Spleen (tissue), 11 donors: ENCODE measurements at regions not wholly inside any gene's neighbourhood (a gene's known extent, or its start where the extent isn't known, plus 50 kb on each side); places are given as distances from the start of the nearest gene placed in this dataset.

Source experiments
- DNase-seq: peaks from one replicate; pipeline ENCODE4 v3.0.0-alpha.2; 2020
- H3K27ac ChIP-seq, 8 donors: fragments of 200-600 bp; sonication (generic) in 7 of 8; 1 replicate in 4 of 8; 2 replicates in 4 of 8; pipeline versions ENCODE4 v1.5.0 to v1.8.0; 2016 to 2021; ENCODE audit warnings: inconsistent platforms in 4 of 8, mild to moderate bottlenecking in 4 of 8, moderate library complexity in 1 of 8
- H3K27me3 ChIP-seq, 7 donors: fragments of 200-600 bp; sonication (generic) in 6 of 7; replicated peaks in 1 of 7; 1 replicate in 4 of 7; 2 replicates in 3 of 7; pipeline versions ENCODE4 v1.5.0 to v1.8.0; 2016 to 2021; ENCODE audit warnings: inconsistent platforms in 3 of 7, mild to moderate bottlenecking in 1 of 7
- H3K36me3 ChIP-seq, 6 donors: fragments of 200-600 bp; sonication (generic) in 5 of 6; 1 replicate in 4 of 6; 2 replicates in 2 of 6; pipeline versions ENCODE4 v1.5.0 to v1.8.0; 2016 to 2021; ENCODE audit warnings: inconsistent platforms in 2 of 6
- H3K4me1 ChIP-seq, 6 donors: fragments of 200-600 bp; sonication (generic) in 5 of 6; 1 replicate in 3 of 6; 2 replicates in 3 of 6; pipeline versions ENCODE4 v1.5.0 to v1.8.0; 2016 to 2021; ENCODE audit warnings: inconsistent platforms in 3 of 6
- H3K4me3 ChIP-seq, 8 donors: fragments of 200-600 bp; sonication (generic) in 7 of 8; 1 replicate in 4 of 8; 2 replicates in 4 of 8; pipeline versions ENCODE4 v1.5.0 to v1.8.0; 2016 to 2021; ENCODE audit warnings: inconsistent platforms in 4 of 8, mild to moderate bottlenecking in 4 of 8, moderate library complexity in 2 of 8
- H3K9me3 ChIP-seq, 8 donors: fragments of 200-600 bp; sonication (generic) in 7 of 8; 1 replicate in 4 of 8; 2 replicates in 4 of 8; pipeline versions ENCODE4 v1.5.0 to v1.8.0; 2016 to 2021; ENCODE audit warnings: inconsistent platforms in 4 of 8
- POLR2A ChIP-seq, 3 donors: fragments of 450-650 bp; IDR thresholded peaks; one replicate each; pipeline ENCODE4 v1.5.1; 2017; ENCODE audit warnings: antibody characterized with exemption in 3 of 3, mild to moderate bottlenecking in 1 of 3
- POLR2AphosphoS5 ChIP-seq, 3 donors: sonication (generic); formaldehyde crosslinking; IDR thresholded peaks; one replicate each; pipeline ENCODE4 v1.5.1; 2017; ENCODE audit warnings: antibody characterized with exemption in 3 of 3
- WGBS, 5 donors: extraction: QIAGEN DNeasy Blood & Tissue Kit in 3 of 5; methylation state at CpG; one replicate each; pipeline versions ENCODE4 v1.1.5 to v1.1.7; 2013 to 2018; 5-methylcytosine and 5-hydroxymethylcytosine counted together
- intact Hi-C: fragments of 100-400 bp; cut with DNase I; formaldehyde crosslinking; loops from one replicate; pipeline ENCODE4 v1.15.0; 2023; ENCODE audit warnings: low total_unique reads
- TF ChIP-seq, protein P1 (sequence below), 11 experiments: fragments of 200-600 bp in 7 of 11; fragments of 450-650 bp in 4 of 11; sonication (generic) in 4 of 11; IDR thresholded peaks in 8 of 11; conservative IDR thresholded peaks in 3 of 11; 1 replicate in 7 of 11; 2 replicates in 4 of 11; pipeline versions ENCODE4 v1.4.0 to v1.8.0; 2016 to 2021; ENCODE audit warnings: antibody characterized with exemption in 11 of 11, inconsistent platforms in 4 of 11, mild to moderate bottlenecking in 1 of 11
- donor health status: healthy with polysubstance abuse.
- donor health status: DM: no; HTN: no; CAD: no; lungs with moderate emphysema.
- donor health status: DM: no; HTN: no; CAD: no.
- donor health status: Bipolar disorder and iron deficiency.
- donor health status: healthy.
- donor health status: DM: no; HTN: no; CAD: no.
- donor health status: DM: yes; HTN: yes; CAD: no.

DNA sequence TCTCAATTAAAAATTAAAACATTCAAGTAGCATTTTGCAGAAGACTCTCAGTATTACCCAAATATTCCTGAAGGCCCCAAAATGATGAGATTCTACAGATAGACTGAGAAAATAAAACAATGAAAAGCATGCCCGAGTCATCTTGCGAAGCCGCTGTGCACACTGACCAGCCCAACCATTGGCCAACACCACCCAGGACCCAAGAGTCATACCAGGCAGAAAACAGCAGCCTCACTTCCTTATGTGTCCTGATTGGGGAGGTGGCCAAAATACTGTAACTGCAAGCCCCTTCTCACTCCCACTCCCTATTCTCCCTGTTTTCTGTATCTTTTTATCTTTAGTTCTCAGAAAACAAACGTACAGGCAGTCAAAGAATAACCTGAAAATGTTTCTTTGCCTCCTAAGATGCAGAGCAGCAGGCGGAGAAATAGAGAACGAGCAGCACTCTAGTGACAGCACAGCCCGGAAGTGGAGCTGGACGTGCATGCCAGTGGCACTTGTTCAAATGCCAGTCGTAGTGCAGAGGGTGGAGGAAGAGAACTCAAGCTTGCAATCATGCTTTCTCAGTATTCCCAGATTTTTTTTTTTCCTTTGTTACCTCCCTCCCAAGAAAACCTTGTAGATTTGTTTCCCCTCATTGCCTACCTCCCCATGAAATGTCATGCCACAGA lies 182.3 kb upstream of the SOX9 start:
- Histone ChIP-seq H3K27me3 (no peaks in the 10 kb centered on the region), H3K27ac (no peak overlapping the region), H3K9me3 (no peaks in the 10 kb centered on the region), H3K4me3 (no peak overlapping the region), H3K4me1 (no peaks in the 10 kb centered on the region), H3K36me3 (no peaks in the 10 kb centered on the region)
- DNase-seq = no peak
- WGBS, 5 donors = 66 to 76% (median 67%) methylated on average over 9 of the region's 9 CpGs
- intact Hi-C loops = no loop called here
- TF ChIP-seq POLR2A (IDR thresholded peaks at IDR 0.05) = no peak
- TF ChIP-seq, protein P1, sequence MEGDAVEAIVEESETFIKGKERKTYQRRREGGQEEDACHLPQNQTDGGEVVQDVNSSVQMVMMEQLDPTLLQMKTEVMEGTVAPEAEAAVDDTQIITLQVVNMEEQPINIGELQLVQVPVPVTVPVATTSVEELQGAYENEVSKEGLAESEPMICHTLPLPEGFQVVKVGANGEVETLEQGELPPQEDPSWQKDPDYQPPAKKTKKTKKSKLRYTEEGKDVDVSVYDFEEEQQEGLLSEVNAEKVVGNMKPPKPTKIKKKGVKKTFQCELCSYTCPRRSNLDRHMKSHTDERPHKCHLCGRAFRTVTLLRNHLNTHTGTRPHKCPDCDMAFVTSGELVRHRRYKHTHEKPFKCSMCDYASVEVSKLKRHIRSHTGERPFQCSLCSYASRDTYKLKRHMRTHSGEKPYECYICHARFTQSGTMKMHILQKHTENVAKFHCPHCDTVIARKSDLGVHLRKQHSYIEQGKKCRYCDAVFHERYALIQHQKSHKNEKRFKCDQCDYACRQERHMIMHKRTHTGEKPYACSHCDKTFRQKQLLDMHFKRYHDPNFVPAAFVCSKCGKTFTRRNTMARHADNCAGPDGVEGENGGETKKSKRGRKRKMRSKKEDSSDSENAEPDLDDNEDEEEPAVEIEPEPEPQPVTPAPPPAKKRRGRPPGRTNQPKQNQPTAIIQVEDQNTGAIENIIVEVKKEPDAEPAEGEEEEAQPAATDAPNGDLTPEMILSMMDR (IDR thresholded peaks at IDR 0.05 in 8 of 11, conservative IDR thresholded peaks at IDR 0.05 in 3 of 11) = no peak
- TF ChIP-seq POLR2AphosphoS5 (IDR thresholded peaks at IDR 0.05) = no peak

DNA sequence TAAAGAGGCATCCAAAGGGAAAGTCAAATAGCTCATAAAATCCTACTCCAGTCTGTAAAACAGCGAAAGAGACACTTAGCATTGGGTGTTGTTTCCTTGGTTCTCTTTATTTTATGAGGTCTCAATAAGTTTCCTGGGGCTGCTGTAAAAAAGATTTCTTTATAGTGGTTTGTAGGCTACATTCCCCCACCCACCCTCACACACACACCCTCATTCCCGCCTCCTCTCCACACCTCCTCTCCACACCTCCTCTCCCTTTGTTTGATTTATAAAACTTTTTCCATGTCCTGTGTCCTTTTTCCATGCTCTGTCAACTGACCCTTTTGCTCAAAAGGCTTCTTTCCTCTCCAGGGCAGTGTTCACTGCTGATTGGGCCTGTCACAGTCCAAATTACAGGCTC lies 178.9 kb upstream of the SOX9 start:
- Histone ChIP-seq H3K9me3 (peaks cover 0 to 23% (median 7%) of the 10 kb centered on the region in 8 donors), H3K4me1 (no peaks in the 10 kb centered on the region), H3K36me3 (no peaks in the 10 kb centered on the region), H3K4me3 (no peak overlapping the region), H3K27ac (no peak overlapping the region), H3K27me3 (no peaks in the 10 kb centered on the region)
- intact Hi-C loops = no loop called here
- TF ChIP-seq, protein P1 (IDR thresholded peaks at IDR 0.05 in 8 of 11, conservative IDR thresholded peaks at IDR 0.05 in 3 of 11) = no peak
- TF ChIP-seq POLR2A (IDR thresholded peaks at IDR 0.05) (no peak), POLR2AphosphoS5 (IDR thresholded peaks at IDR 0.05) (no peak)
- DNase-seq = no peak
- 85 to 92% (median 87%) methylated on average over 2 of the region's 2 CpGs for WGBS, 5 donors

DNA sequence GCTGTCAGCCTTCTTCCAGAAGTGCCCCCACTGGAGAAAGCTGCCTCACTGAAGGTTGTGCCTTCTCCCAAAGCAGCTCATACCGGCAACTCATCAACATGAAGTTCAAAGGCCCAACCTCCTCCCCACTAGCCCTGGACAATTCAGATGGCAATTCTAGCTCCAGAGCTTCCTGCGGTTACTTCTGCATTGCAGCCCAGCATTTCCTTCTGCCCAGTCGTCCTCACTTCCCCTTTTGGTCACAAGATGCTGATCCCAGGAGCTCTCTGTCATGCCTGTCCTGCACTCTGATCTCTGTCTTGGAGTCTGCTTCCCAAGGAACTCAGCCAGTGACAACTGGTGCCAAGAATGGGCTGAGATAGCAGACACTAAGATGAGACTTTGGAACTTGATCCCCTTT lies 178.2 kb upstream of the SOX9 start:
- Histone ChIP-seq H3K4me1 (no peaks in the 10 kb centered on the region), H3K4me3 (no peak overlapping the region), H3K9me3 (peaks cover 0 to 23% (median 7%) of the 10 kb centered on the region in 8 donors), H3K27ac (no peak overlapping the region), H3K27me3 (no peaks in the 10 kb centered on the region), H3K36me3 (no peaks in the 10 kb centered on the region)
- DNase-seq = no peak
- TF ChIP-seq POLR2AphosphoS5 (IDR thresholded peaks at IDR 0.05) (no peak), POLR2A (IDR thresholded peaks at IDR 0.05) (no peak)
- TF ChIP-seq, protein P1 (IDR thresholded peaks at IDR 0.05 in 8 of 11, conservative IDR thresholded peaks at IDR 0.05 in 3 of 11) = no peak
- intact Hi-C loops = no loop called here
- 8 to 46% (median 14%) methylated on average over 3 of the region's 3 CpGs for WGBS, 5 donors

DNA sequence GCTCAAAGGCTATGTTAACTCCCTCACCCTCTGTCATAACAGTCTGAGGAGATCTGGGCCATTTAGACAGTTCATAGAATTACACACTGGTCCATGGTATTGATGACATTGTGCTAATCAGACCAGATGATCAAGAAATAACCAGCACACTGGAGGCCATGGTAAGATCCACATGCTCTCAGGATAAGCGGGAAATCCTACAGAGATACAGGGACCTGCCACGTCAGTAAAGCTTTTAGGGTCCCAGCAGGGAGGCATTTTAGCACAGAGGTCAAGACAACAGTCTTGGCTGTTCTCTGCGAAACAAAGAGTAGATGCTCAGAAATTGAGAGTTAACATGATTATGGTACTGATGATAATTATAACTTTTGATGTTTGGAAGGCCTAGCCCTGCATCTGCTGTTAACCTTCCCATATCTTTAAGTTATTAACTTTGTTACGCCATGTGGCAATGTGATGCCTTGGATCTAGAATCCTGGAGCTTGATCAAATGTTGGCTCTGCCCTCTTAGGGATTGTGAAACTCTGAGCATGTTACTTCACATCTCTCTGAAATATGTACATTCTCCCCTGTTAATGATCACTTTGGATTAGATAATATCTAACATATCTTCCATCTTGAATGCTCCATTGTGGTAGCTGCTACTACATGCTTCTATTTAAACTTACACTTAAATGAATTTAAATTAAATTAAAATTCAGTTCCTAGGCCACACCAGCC lies 172.0 kb upstream of the SOX9 start:
- Histone ChIP-seq H3K27ac (no peak overlapping the region), H3K36me3 (no peaks in the 10 kb centered on the region), H3K27me3 (no peaks in the 10 kb centered on the region), H3K4me3 (no peak overlapping the region), H3K9me3 (peaks cover 0 to 22% (median 7%) of the 10 kb centered on the region in 8 donors), H3K4me1 (no peaks in the 10 kb centered on the region)
- no peak for TF ChIP-seq POLR2A (IDR thresholded peaks at IDR 0.05)
- TF ChIP-seq, protein P1 (IDR thresholded peaks at IDR 0.05 in 8 of 11, conservative IDR thresholded peaks at IDR 0.05 in 3 of 11) = no peak
- TF ChIP-seq POLR2AphosphoS5 (IDR thresholded peaks at IDR 0.05) = no peak
- intact Hi-C loops = no loop called here
- no peak for DNase-seq
- WGBS, 5 donors = 81 to 96% (median 90%) methylated on average over 4 of the region's 4 CpGs
